ENCODE measurements at regions not wholly inside any gene's neighbourhood (a gene's known extent, or its start where the extent isn't known, plus 50 kb on each side); places are given as distances from the start of the nearest gene placed in this dataset.
A peak's percentile ranks its signal among the peaks of the same experiment; 100 is the strongest.

DNA sequence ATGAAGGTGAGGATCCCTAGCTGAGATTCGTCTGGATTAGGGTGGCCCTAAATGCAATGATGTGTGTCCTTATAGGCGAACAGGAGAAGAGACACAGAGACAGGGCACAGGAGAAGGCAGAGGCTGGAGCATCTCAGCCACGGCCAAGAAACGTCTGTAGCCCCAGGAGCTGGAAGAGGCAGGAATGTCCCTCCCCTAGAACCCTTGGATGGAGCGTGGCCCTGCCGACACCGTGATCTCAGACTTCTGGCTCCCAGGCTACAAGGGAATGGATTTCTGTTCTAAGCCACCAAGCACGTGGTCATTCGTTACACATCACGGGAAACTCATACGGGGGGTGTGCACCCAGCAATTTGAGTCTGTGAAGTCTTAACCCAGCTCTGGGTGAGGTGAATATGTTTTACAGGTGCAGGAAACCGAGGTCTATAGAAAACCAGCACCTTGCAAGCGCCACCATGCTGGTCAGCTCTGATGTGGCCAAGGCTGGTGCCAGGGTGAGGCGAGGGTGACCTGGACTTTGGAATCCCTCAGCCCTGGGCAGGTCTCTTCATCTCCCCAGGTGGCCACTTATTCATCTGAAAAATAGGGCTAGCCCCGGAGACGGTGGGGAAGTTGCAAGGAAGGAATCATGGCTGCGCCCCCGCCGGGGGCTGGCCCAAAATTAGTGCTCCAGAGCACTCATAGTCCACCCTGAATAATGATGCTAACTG, 89.5 kb upstream of the FGF3 start:
- TF ChIP-seq, protein P1, sequence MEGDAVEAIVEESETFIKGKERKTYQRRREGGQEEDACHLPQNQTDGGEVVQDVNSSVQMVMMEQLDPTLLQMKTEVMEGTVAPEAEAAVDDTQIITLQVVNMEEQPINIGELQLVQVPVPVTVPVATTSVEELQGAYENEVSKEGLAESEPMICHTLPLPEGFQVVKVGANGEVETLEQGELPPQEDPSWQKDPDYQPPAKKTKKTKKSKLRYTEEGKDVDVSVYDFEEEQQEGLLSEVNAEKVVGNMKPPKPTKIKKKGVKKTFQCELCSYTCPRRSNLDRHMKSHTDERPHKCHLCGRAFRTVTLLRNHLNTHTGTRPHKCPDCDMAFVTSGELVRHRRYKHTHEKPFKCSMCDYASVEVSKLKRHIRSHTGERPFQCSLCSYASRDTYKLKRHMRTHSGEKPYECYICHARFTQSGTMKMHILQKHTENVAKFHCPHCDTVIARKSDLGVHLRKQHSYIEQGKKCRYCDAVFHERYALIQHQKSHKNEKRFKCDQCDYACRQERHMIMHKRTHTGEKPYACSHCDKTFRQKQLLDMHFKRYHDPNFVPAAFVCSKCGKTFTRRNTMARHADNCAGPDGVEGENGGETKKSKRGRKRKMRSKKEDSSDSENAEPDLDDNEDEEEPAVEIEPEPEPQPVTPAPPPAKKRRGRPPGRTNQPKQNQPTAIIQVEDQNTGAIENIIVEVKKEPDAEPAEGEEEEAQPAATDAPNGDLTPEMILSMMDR (conservative IDR thresholded peaks at IDR 0.05), result no peak
- H3K27ac ChIP-seq, result no peak overlapping the region

DNA sequence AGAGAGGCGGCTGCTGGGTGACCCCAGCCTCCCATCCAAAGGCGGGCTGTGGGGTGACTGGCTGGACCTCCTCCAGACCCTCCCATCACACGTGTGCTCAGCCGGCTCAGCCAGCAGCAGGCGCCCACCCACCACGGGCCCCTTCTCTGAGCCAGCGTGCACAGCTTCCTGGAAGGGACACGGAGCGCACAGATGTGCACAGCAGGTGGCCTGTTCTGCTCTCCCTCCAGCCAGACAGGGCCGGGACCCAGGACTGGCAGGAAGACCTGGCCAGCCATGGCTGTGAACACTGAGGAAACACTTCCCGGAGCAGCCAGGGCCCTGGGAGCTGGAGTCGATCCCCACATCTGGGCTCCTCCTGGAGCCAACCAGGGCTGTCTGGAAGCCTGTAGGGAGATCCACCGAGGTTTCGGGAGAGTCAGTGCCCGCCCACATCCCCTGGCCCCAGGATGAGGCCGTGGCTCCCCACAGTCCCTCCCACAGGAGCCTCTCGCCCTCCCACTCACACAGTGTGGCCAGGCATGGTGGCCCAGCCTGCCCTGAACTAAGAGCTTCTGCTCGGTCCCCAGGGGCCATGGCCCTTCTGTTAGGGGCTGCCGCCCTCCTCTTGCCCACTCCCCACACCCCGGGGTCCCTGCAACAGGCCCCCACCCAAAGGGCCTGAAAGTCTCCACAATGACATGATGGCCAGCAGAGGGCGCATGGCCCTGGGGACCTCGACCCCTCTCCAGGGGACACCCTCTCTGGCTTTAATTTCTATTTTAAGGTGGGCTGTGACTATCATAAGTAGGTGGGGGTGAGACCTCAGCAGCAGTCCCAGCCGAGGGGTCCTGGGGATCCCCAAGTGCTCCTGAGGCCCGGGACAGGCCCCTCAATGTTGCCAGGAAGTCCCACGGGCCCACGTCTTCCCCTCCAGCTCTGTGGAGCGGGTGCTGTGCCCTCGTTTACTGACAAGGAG, 90.6 kb upstream of the FGF3 start:
- TF ChIP-seq, protein P1 (conservative IDR thresholded peaks at IDR 0.05), result peak; percentile 93
- H3K27ac ChIP-seq, result no peak overlapping the region

DNA sequence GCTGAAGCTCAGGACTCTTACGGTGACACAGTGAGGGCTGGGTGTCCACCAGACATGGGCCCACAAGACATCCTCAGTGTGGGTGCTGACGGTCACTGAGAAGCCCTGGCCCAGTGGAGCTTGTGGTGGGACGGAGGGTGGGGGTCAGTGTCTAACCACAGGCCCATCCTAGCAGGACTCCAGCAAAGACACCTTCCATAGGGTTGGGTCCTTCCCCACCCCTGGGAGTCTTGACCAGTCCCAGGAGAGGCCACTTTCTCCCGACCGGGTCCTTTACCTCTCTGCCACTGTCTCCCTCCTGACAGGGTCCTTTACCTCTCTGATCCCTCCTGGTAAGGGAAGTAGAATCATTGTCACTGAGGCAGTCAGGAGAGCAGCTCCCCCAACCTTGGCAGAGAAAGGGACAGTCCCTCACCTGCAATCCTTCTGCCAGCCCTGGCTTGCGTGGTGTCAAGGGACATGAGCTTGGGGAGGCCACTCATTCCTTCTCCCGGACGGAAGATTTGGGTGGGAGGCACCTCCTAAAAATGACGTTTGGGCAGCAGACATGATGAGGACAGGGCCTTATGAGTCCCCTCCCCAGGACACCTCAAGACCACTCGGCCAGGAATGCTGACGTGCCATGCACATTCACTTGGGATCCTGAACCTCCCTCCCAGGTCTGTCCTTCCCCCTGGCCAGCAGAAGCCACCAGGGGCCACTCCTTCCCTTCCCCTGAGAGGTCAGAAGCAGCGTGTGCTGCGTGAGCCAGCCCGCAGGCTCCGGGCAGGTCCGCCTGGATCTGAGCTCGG, 91.5 kb upstream of the FGF3 start:
- H3K27ac ChIP-seq, result no peak overlapping the region
- TF ChIP-seq, protein P1 (conservative IDR thresholded peaks at IDR 0.05), result no peak

DNA sequence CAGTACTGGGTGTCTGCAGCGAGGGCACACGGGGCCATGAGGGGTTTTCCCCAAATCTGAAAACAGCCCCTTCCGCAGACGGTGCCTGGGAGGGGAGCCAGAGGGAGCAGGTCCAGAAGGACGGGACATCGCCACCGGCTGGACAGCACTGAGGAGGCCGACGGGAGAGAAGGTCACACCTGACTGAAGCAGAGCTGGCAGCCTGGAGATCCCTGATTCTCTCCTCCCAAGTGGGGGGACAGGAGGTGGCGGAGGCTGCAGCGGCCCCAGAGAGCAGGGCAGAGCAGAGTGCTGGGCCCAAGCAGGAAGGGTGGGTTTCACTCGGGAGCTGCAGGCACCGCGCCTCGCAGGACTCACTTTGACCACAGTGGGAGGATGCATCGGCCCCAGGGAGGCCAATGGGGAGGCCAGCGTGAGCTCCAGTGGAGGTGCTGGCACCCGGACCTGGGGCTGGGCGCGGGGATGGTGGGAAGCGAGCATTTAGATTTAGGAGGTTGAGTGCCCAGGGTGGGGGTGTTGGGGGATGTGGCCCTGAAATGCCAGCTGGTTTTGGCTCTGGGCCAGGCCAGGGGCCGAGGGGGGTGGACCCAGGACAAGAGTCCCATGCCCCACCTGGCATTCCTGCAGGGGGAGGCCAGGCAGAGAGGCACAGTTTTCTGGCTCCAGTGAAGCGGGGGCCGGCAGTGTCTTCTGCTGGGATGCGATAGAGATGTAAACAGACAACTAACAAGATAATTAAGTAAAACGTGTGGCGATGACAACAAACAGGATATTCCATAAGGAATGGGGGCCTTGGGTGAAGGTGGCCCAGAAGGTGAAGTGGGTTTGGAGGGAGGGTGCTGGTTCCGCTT, 92.3 kb upstream of the FGF3 start:
- TF ChIP-seq, protein P1 (conservative IDR thresholded peaks at IDR 0.05), result no peak

DNA sequence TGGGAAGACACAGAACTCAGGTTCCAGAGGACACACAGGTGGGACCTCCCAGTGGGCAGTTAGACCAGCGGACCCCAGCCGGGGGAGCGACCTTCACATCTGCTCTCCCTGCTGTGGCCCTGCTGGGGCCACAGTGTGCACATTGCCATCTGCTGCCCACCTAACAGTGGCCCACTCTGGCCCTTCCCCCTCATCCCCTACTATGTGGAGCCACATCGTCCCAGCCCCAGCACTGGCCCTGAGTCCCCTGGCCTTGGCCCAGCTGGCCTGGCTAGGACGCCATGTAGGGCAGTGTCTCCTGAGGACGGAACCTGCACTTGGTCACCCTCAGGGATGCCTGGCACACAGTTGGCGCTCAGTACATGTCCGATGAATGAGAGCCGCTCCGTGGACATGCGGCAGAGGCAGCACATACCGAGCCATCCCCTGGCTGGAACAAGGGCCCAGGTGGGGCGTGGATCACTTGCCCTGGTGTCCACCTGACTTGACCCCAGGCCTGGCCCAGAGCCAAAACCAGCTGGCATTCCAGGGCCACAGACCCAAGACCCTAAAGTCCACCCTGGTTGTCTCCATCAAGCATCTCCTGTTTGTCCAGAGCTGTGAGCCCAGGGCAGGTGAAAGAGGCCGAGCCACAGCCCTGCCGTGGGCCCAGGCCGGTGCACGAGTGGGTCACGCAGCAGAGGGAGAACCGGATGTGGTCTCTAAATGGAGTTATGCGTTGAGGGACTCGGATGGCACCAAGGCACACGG, 93.1 kb upstream of the FGF3 start:
- TF ChIP-seq, protein P1 (conservative IDR thresholded peaks at IDR 0.05), result no peak
- no peak overlapping the region for H3K27ac ChIP-seq

More for the DNA sequence above, 92.3 kb upstream of the FGF3 start:
- no peak overlapping the region for H3K27ac ChIP-seq

DNA sequence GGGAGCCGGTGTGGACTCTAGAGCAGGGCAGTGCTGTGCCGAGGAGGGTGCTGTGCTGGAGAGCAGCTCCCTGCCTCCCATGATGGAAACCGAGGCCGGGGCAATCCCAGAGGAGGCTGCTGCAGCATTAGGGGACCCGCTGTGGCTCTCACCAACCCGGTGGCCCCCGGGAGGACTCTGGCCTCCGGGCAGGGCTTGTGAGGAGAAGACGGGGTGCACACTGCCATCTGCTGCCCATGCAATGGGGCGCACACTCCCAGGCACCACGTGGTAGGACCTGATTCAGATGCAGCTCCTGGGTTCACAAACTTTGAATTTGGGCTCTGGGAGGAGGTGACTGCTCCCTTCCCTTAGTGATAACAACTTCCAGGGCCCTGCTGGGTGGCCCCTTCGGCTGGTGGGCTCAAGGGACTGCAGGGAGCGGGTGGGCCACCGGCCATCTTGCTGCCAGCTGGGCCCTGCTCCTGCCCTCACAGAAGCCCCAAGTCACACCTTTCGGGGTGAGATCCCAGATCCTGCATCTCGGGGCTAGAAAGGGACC, 93.8 kb upstream of the FGF3 start:
- TF ChIP-seq, protein P1 (conservative IDR thresholded peaks at IDR 0.05), result peak; percentile 39
- H3K27ac ChIP-seq, result no peak overlapping the region

Measured in VCaP (cell line).